SK-N-SH (cell line): ENCODE measurements at regions not wholly inside any gene's neighbourhood (a gene's known extent, or its start where the extent isn't known, plus 50 kb on each side); places are given as distances from the start of the nearest gene placed in this dataset.

Experiments
- CTCF ChIA-PET: fragments of 300-600, 350-600 bp; formaldehyde crosslinking; extraction: SDS; loops from one replicate; lab custom pipeline; 2021; lab: Yijun Ruan, JAX
- POLR2A ChIA-PET: fragments of 350-600 bp; sonication (Branson Sonifier 250); formaldehyde crosslinking; extraction: SDS; loops from one replicate; lab custom pipeline; 2020; ENCODE audit warnings: antibody characterized with exemption, inconsistent platforms; lab: Yijun Ruan, JAX
- DNase-seq: peaks from one replicate; pipeline ENCODE4 v3.0.0; 2012
- H2AFZ ChIP-seq: fragments of 200-600 bp; sonication (generic); 2 replicates; pipeline ENCODE4 v1.8.1; 2016; ENCODE audit warnings: antibody characterized with exemption, mild to moderate bottlenecking, low read depth
- H3F3A ChIP-seq: fragments of 200-600 bp; sonication (generic); replicated peaks from 2 replicates; pipeline ENCODE3; 2016; ENCODE audit warnings: antibody characterized with exemption, mild to moderate bottlenecking; ENCODE audit not compliant: insufficient read depth
- H3K27ac ChIP-seq, 2 experiments: fragments of 200-500 bp in 1 of 2; fragments of 200-600 bp in 1 of 2; sonication (Bioruptor generic) in 1 of 2; sonication (generic), shearing (Covaris generic) in 1 of 2; 2 replicates each; pipeline versions ENCODE4 v1.5.1 to v1.6.1; 2014 to 2016; ENCODE audit warnings: low read depth in 2 of 2, inconsistent platforms in 1 of 2, low read length in 1 of 2, mild to moderate bottlenecking in 1 of 2, mixed read lengths in 1 of 2
- H3K27me3 ChIP-seq: fragments of 200-600 bp; sonication (generic), shearing (Covaris generic); 2 replicates; pipeline ENCODE4 v1.6.1; 2016; ENCODE audit warnings: mixed run types; ENCODE audit not compliant: insufficient read depth
- H3K36me3 ChIP-seq, 2 experiments: fragments of 200-500 bp in 1 of 2; fragments of 200-600 bp in 1 of 2; sonication (Bioruptor generic) in 1 of 2; sonication (generic) in 1 of 2; replicated peaks in 1 of 2; 2 replicates each; pipeline versions ENCODE3 to v1.5.1; 2014 to 2016; ENCODE audit warnings: low read length in 1 of 2, mild to moderate bottlenecking in 1 of 2; ENCODE audit not compliant: insufficient read depth in 2 of 2, control insufficient read depth in 1 of 2
- H3K4me1 ChIP-seq, 2 experiments: fragments of 200-500 bp in 1 of 2; fragments of 200-600 bp in 1 of 2; sonication (Bioruptor generic) in 1 of 2; sonication (generic), shearing (Covaris generic) in 1 of 2; 2 replicates each; pipeline versions ENCODE4 v1.5.1 to v1.6.1; 2014 to 2016; ENCODE audit warnings: low read depth in 1 of 2, low read length in 1 of 2, mixed run types in 1 of 2; ENCODE audit not compliant: insufficient read depth in 2 of 2, control insufficient read depth in 1 of 2
- H3K4me2 ChIP-seq: fragments of 200-600 bp; sonication (generic), shearing (Covaris generic); 2 replicates; pipeline ENCODE4 v1.6.1; 2017; ENCODE audit warnings: mixed run types
- H3K4me3 ChIP-seq, 2 experiments: fragments of 200-500 bp in 1 of 2; fragments of 200-600 bp in 1 of 2; sonication (Bioruptor generic) in 1 of 2; sonication (generic), shearing (Covaris generic) in 1 of 2; 2 replicates each; pipeline versions ENCODE4 v1.5.1 to v1.8.1; 2014 to 2016; ENCODE audit warnings: low read depth in 2 of 2, inconsistent platforms in 1 of 2, low read length in 1 of 2, mild to moderate bottlenecking in 1 of 2, mixed read lengths in 1 of 2, moderate library complexity in 1 of 2
- H3K79me2 ChIP-seq: fragments of 200-600 bp; sonication (generic); 2 replicates; pipeline ENCODE4 v1.8.1; 2017; ENCODE audit warnings: mild to moderate bottlenecking; ENCODE audit not compliant: insufficient read depth
- H3K9ac ChIP-seq: fragments of 200-600 bp; sonication (generic); 2 replicates; pipeline ENCODE4 v1.6.1; 2017; ENCODE audit warnings: mixed run types
- H3K9me2 ChIP-seq: fragments of 200-600 bp; sonication (generic); 2 replicates; pipeline ENCODE4 v1.6.1; 2017; ENCODE audit warnings: mixed run types
- H3K9me3 ChIP-seq: fragments of 200-600 bp; sonication (generic); 2 replicates; pipeline ENCODE4 v1.6.1; 2017; ENCODE audit warnings: mixed run types, mild to moderate bottlenecking, moderate library complexity
- H4K20me1 ChIP-seq: fragments of 200-600 bp; sonication (generic); 2 replicates; pipeline ENCODE4 v1.6.1; 2017; ENCODE audit warnings: mild to moderate bottlenecking, mixed run types; ENCODE audit not compliant: insufficient read depth
- CHD2 ChIP-seq: fragments of 150-350 bp; IDR thresholded peaks from 2 replicates; pipeline ENCODE4 v1.6.1; 2018; ENCODE audit warnings: low read length; ENCODE audit not compliant: partially characterized antibody
- ELF1 ChIP-seq: IDR thresholded peaks from 2 replicates; pipeline ENCODE4 v1.4.0; 2012
- EP300 ChIP-seq, 2 experiments: IDR thresholded peaks; 2 replicates each; pipeline versions ENCODE4 v1.4.0 to v1.6.1; 2012; ENCODE audit warnings: borderline replicate concordance in 1 of 2, low read depth in 1 of 2, low read length in 1 of 2
- EZH2phosphoT487 ChIP-seq: fragments of 200-600 bp; sonication (generic); IDR thresholded peaks from 2 replicates; pipeline ENCODE4 v1.6.1; 2017; ENCODE audit warnings: low read depth, mixed run types, mild to moderate bottlenecking, antibody characterized with exemption, moderate library complexity, borderline replicate concordance
- FOXJ3 ChIP-seq: sonication (generic); formaldehyde crosslinking; IDR thresholded peaks from 2 replicates; pipeline ENCODE4 v1.5.1; 2020; ENCODE audit warnings: mild to moderate bottlenecking, missing genetic modification reagents
- JUND ChIP-seq: IDR thresholded peaks from 2 replicates; pipeline ENCODE4 v1.4.0; 2012
- POLR2AphosphoS5 ChIP-seq: IDR thresholded peaks from 2 replicates; pipeline ENCODE4 v1.6.1; 2012; ENCODE audit warnings: low read depth, low read length
- RCOR1 ChIP-seq: fragments of 150-350 bp; IDR thresholded peaks from 2 replicates; pipeline ENCODE4 v1.6.1; 2017; ENCODE audit warnings: antibody characterized with exemption, low read length
- RFX5 ChIP-seq: IDR thresholded peaks from 2 replicates; pipeline ENCODE4 v1.6.1; 2012; ENCODE audit warnings: mild to moderate bottlenecking, improper control_type of control experiment, low read length
- SMC3 ChIP-seq: IDR thresholded peaks from 2 replicates; pipeline ENCODE4 v1.6.1; 2012; ENCODE audit warnings: low read depth, low read length, improper control_type of control experiment
- TCF12 ChIP-seq: IDR thresholded peaks from 2 replicates; pipeline ENCODE4 v1.4.0; 2012
- TEAD4 ChIP-seq: IDR thresholded peaks from 2 replicates; pipeline ENCODE4 v1.4.0; 2012; ENCODE audit warnings: mild to moderate bottlenecking, borderline replicate concordance; ENCODE audit not compliant: insufficient read depth
- WGBS: methylation state at CpG from one replicate; pipeline ENCODE4 v1.1.6; 2017; ENCODE audit warnings: low lambda C conversion rate; 5-methylcytosine and 5-hydroxymethylcytosine counted together
- TF ChIP-seq, protein P1 (sequence below): IDR thresholded peaks from 2 replicates; pipeline ENCODE4 v1.4.0; 2012; ENCODE audit warnings: low read depth, borderline replicate concordance
- TF ChIP-seq, protein P2 (sequence below): fragments of 150-350 bp; IDR thresholded peaks from 2 replicates; pipeline ENCODE4 v1.6.1; 2017; ENCODE audit warnings: antibody characterized with exemption, low read length, low read depth, borderline replicate concordance
- TF ChIP-seq, protein P3 (sequence below): IDR thresholded peaks from 2 replicates; pipeline ENCODE4; 2012
- TF ChIP-seq, protein P4 (sequence below): IDR thresholded peaks from 2 replicates; pipeline ENCODE4 v1.4.0; 2012; ENCODE audit warnings: low read depth
- TF ChIP-seq, protein P5 (sequence below): fragments of 150-350 bp; IDR thresholded peaks from 2 replicates; pipeline ENCODE4 v1.6.1; 2016; ENCODE audit warnings: mild to moderate bottlenecking, low read depth, low read length

DNA sequence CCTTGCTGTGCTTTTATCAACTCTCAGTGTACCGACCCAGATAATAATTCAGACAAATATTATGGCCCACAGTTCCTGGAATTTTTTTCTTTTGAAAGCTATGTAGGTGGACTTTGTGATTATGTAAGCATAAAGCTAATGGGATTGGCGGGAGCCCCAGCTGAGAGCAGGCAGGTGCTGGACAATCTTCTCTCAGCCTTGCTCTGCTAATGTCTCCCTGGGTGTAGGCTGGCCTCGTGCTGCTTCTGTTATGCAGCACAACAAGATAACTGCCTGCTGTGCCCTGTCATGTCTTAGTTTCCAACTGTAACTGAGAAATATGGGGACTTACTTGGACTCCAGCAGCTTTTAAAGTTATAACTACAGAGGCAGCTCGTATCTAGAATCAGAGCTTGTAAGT is 415.0 kb downstream of the PDCD6IP start:
- H3K27me3 ChIP-seq = no peaks in the 10 kb centered on the region
- DNase-seq = no peak
- 21% methylated on average over 4 of the region's 4 CpGs for WGBS
- no peak overlapping the region for H3K4me2 ChIP-seq
- H3K9me3 ChIP-seq = no peaks in the 10 kb centered on the region
- ChIA-PET POLR2A (no interaction called here), CTCF (interaction anchor here (1.3 kb wide), 1 partner anchor 234 kb away, joined by 3 read pairs; no protein-coding TSS in a partner anchor)
- H3F3A ChIP-seq = no peaks in the 10 kb centered on the region
- H3K4me1 ChIP-seq = peaks cover 2 to 20% of the 10 kb centered on the region in 2 experiments; a peak in 2 of 4 replicates
- TF ChIP-seq, protein P1, sequence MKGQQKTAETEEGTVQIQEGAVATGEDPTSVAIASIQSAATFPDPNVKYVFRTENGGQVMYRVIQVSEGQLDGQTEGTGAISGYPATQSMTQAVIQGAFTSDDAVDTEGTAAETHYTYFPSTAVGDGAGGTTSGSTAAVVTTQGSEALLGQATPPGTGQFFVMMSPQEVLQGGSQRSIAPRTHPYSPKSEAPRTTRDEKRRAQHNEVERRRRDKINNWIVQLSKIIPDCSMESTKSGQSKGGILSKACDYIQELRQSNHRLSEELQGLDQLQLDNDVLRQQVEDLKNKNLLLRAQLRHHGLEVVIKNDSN = no peak
- TF ChIP-seq, protein P2, sequence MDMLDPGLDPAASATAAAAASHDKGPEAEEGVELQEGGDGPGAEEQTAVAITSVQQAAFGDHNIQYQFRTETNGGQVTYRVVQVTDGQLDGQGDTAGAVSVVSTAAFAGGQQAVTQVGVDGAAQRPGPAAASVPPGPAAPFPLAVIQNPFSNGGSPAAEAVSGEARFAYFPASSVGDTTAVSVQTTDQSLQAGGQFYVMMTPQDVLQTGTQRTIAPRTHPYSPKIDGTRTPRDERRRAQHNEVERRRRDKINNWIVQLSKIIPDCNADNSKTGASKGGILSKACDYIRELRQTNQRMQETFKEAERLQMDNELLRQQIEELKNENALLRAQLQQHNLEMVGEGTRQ = no peak
- TF ChIP-seq ELF1 (no peak), TEAD4 (no peak), EP300 (IDR thresholded peaks at IDR 0.05; ENCODE audit: borderline replicate concordance in 1 of 2, low read depth in 1 of 2, low read length in 1 of 2) (no peak), SMC3 (no peak)
- TF ChIP-seq, protein P3, sequence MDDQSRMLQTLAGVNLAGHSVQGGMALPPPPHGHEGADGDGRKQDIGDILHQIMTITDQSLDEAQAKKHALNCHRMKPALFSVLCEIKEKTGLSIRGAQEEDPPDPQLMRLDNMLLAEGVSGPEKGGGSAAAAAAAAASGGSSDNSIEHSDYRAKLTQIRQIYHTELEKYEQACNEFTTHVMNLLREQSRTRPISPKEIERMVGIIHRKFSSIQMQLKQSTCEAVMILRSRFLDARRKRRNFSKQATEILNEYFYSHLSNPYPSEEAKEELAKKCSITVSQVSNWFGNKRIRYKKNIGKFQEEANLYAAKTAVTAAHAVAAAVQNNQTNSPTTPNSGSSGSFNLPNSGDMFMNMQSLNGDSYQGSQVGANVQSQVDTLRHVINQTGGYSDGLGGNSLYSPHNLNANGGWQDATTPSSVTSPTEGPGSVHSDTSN = no peak
- no peak overlapping the region for H3K4me3 ChIP-seq
- no peaks in the 10 kb centered on the region for H3K79me2 ChIP-seq
- H3K9me2 ChIP-seq = no peaks in the 10 kb centered on the region
- H3K9ac ChIP-seq = no peak overlapping the region
- H3K27ac ChIP-seq = no peak overlapping the region
- no peaks in the 10 kb centered on the region for H3K36me3 ChIP-seq
- no peaks in the 10 kb centered on the region for H4K20me1 ChIP-seq
- H2AFZ ChIP-seq = no peak overlapping the region

DNA sequence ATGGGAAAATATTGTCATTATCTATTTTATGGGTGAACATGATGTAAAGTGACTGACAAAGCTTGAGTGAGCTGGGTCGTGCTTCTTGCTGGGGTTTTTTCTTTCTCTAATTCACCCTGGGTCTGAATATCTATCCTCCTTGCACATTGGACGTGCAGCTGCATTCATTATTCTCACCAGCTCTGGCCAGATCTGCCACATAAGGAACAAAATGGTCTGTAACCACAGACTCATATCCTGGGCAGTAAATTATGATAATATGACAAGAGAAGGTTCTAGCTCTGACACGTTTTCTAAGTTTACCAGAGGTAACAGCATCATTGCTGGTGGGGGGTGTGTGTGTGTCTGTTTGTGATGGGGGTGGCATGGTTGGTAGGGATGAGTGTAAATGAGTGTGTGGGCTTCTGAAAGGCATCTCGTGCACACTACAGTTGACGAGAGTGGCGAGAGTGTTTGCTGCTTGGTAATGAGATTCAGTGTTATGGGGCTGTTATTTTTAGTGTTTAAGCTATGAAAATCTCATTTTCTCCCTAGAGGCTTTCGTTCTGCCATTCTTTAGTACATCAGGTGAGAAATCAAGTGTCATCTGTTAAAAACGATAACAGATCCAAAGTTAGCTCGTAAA is 418.4 kb downstream of the PDCD6IP start:
- no peaks in the 10 kb centered on the region for H4K20me1 ChIP-seq
- H3F3A ChIP-seq = no peaks in the 10 kb centered on the region
- no peaks in the 10 kb centered on the region for H3K36me3 ChIP-seq
- H3K9me2 ChIP-seq = no peaks in the 10 kb centered on the region
- H3K9ac ChIP-seq = no peak overlapping the region
- TF ChIP-seq JUND = no peak
- TF ChIP-seq RFX5 = no peak
- TF ChIP-seq CHD2 = no peak
- TF ChIP-seq, protein P1 = no peak
- TF ChIP-seq RCOR1 = no peak
- no peak for TF ChIP-seq FOXJ3
- TF ChIP-seq POLR2AphosphoS5 = no peak
- TF ChIP-seq ELF1 = no peak
- TF ChIP-seq, protein P4, sequence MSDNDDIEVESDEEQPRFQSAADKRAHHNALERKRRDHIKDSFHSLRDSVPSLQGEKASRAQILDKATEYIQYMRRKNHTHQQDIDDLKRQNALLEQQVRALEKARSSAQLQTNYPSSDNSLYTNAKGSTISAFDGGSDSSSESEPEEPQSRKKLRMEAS = no peak
- TF ChIP-seq EZH2phosphoT487 = no peak
- TF ChIP-seq TCF12 = no peak
- TF ChIP-seq, protein P5, sequence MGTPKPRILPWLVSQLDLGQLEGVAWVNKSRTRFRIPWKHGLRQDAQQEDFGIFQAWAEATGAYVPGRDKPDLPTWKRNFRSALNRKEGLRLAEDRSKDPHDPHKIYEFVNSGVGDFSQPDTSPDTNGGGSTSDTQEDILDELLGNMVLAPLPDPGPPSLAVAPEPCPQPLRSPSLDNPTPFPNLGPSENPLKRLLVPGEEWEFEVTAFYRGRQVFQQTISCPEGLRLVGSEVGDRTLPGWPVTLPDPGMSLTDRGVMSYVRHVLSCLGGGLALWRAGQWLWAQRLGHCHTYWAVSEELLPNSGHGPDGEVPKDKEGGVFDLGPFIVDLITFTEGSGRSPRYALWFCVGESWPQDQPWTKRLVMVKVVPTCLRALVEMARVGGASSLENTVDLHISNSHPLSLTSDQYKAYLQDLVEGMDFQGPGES = no peak
- TF ChIP-seq SMC3 = no peak
- no peak overlapping the region for H3K4me2 ChIP-seq
- ChIA-PET POLR2A (no interaction called here), CTCF (no interaction called here)
- no peaks in the 10 kb centered on the region for H3K9me3 ChIP-seq
- H3K27me3 ChIP-seq = no peaks in the 10 kb centered on the region
- no peaks in the 10 kb centered on the region for H3K79me2 ChIP-seq
- H2AFZ ChIP-seq = no peak overlapping the region
- H3K27ac ChIP-seq = no peak overlapping the region
- no peak overlapping the region for H3K4me3 ChIP-seq
- H3K4me1 ChIP-seq = peaks cover 2 to 20% of the 10 kb centered on the region in 2 experiments; a peak in 2 of 4 replicates
- 26% methylated on average over 9 of the region's 9 CpGs for WGBS
- DNase-seq = no peak
